Smooth muscle cell (in vitro differentiated cells): ENCODE measurements at regions not wholly inside any gene's neighbourhood (a gene's known extent, or its start where the extent isn't known, plus 50 kb on each side); places are given as distances from the start of the nearest gene placed in this dataset.
"Not testable (repeated sequence)": the region's sequence is repeated elsewhere in the genome, so short reads cannot be mapped to it uniquely, and the experiment has no call there.

ENCODE experiments used
- DNase-seq: peaks from one replicate; lab custom pipeline; 2025; ENCODE audit not compliant: unreplicated experiment; lab: John Stamatoyannopoulos, UW
- H2AFZ ChIP-seq: fragments of 200-600 bp; sonication (generic); 2 replicates; pipeline ENCODE4 v1.6.0; 2016; ENCODE audit warnings: antibody characterized with exemption, low read depth, mild to moderate bottlenecking
- H3F3A ChIP-seq: fragments of 200-600 bp; sonication (generic); 2 replicates; pipeline ENCODE4 v1.6.0; 2017; ENCODE audit warnings: antibody characterized with exemption, low read depth
- H3K27ac ChIP-seq: fragments of 200-600 bp; sonication (generic); 2 replicates; pipeline ENCODE4 v1.5.1; 2016; ENCODE audit warnings: low read depth, mild to moderate bottlenecking
- H3K27me3 ChIP-seq: fragments of 200-600 bp; sonication (generic); 2 replicates; pipeline ENCODE4 v1.6.1; 2016; ENCODE audit warnings: low read depth, mild to moderate bottlenecking
- H3K36me3 ChIP-seq: fragments of 200-600 bp; sonication (generic); 2 replicates; pipeline ENCODE4 v1.5.1; 2016; ENCODE audit warnings: low read depth
- H3K4me1 ChIP-seq: fragments of 200-600 bp; sonication (generic); 2 replicates; pipeline ENCODE4 v1.5.1; 2016; ENCODE audit warnings: low read depth
- H3K4me2 ChIP-seq: fragments of 200-600 bp; sonication (generic); 2 replicates; pipeline ENCODE4 v1.6.0; 2016; ENCODE audit warnings: mild to moderate bottlenecking
- H3K4me3 ChIP-seq: fragments of 200-600 bp; sonication (generic); 2 replicates; pipeline ENCODE4 v1.5.1; 2016; ENCODE audit warnings: mild to moderate bottlenecking
- H3K79me2 ChIP-seq: fragments of 200-600 bp; sonication (generic); 2 replicates; pipeline ENCODE4 v1.6.0; 2016; ENCODE audit warnings: low read depth, mild to moderate bottlenecking
- H3K9ac ChIP-seq: fragments of 200-600 bp; sonication (generic); 2 replicates; pipeline ENCODE4 v1.6.0; 2016; ENCODE audit warnings: low read depth
- H3K9me3 ChIP-seq: fragments of 200-600 bp; sonication (generic); replicated peaks from 2 replicates; pipeline ENCODE4 v1.5.1; 2016; ENCODE audit warnings: low read depth
- H4K20me1 ChIP-seq: fragments of 200-600 bp; sonication (generic); 2 replicates; pipeline ENCODE4 v1.6.0; 2016; ENCODE audit warnings: low read depth
- WGBS: methylation state at CpG from one replicate; pipeline ENCODE4 v1.1.7; 2016; ENCODE audit warnings: low lambda C conversion rate; 5-methylcytosine and 5-hydroxymethylcytosine counted together
- TF ChIP-seq, protein P1 (sequence below): fragments of 200-600 bp; sonication (generic); IDR thresholded peaks from 2 replicates; pipeline ENCODE4 v1.5.1; 2017; ENCODE audit warnings: borderline replicate concordance, mild to moderate bottlenecking, antibody characterized with exemption; ENCODE audit not compliant: insufficient read depth, poor library complexity, severe bottlenecking

DNA sequence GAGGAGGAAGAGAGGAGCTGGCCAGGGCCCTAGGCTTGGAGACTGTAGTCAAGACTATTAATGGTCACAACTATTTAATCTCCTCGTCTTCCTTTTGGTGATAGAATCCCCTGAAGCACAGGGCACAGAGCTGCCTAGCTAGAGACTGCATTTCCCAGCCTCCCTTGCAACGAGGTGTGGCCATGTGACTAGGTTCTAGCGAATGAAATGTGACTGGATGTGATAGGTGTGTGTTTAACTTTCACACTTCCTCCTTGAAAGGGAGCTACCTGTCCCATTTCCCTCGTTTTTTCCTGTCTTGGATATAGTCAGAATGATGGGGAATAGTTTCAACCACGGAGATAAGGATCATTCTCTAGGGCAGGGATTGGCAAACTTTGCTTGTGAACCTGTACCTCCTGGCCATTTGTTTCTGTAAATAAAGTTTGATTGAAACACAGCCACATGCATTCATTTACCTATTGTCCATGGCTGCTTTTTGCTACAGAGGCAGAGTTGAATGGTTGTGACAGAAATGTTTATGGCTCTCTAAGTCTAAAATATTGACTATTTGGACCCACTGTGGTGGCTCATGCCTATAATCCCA is 313.5 kb downstream of the MIAT start:
- H3K9me3 ChIP-seq = no peaks in the 10 kb centered on the region
- DNase-seq = no peak
- no peaks in the 10 kb centered on the region for H4K20me1 ChIP-seq
- TF ChIP-seq, protein P1, sequence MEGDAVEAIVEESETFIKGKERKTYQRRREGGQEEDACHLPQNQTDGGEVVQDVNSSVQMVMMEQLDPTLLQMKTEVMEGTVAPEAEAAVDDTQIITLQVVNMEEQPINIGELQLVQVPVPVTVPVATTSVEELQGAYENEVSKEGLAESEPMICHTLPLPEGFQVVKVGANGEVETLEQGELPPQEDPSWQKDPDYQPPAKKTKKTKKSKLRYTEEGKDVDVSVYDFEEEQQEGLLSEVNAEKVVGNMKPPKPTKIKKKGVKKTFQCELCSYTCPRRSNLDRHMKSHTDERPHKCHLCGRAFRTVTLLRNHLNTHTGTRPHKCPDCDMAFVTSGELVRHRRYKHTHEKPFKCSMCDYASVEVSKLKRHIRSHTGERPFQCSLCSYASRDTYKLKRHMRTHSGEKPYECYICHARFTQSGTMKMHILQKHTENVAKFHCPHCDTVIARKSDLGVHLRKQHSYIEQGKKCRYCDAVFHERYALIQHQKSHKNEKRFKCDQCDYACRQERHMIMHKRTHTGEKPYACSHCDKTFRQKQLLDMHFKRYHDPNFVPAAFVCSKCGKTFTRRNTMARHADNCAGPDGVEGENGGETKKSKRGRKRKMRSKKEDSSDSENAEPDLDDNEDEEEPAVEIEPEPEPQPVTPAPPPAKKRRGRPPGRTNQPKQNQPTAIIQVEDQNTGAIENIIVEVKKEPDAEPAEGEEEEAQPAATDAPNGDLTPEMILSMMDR = no peak
- no peaks in the 10 kb centered on the region for H3F3A ChIP-seq
- H3K9ac ChIP-seq = no peak overlapping the region
- H2AFZ ChIP-seq = no peak overlapping the region
- H3K4me2 ChIP-seq = no peak overlapping the region
- H3K27ac ChIP-seq = no peak overlapping the region
- H3K79me2 ChIP-seq = no peaks in the 10 kb centered on the region
- peaks cover 10% of the 10 kb centered on the region for H3K4me1 ChIP-seq
- H3K27me3 ChIP-seq = peaks cover 34% of the 10 kb centered on the region
- H3K36me3 ChIP-seq = no peaks in the 10 kb centered on the region
- WGBS = 32% methylated on average over 5 of the region's 5 CpGs
- no peak overlapping the region for H3K4me3 ChIP-seq

DNA sequence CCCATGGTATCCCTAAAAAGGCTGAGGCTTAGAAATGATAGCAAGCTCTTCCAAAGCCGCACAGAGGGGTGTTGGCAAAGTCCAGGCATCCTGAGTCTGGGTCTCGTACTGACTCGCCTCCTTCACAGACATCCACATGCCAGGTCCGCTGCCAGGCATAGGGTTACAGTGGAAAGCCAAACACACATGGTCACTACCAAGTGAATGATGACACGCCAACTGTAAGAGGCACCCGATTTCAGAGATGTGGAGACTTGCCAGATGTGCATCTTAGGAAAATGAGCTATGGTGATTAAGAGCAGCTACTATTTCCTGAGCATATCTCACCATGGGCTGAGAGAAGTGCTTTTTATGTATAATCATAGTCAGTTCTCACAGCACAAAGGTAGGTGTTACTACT is 314.9 kb downstream of the MIAT start:
- Histone ChIP-seq H3K9me3 (no peaks in the 10 kb centered on the region), H3K36me3 (no peaks in the 10 kb centered on the region), H3K79me2 (no peaks in the 10 kb centered on the region), H3K4me2 (no peak overlapping the region), H3K9ac (no peak overlapping the region), H4K20me1 (no peaks in the 10 kb centered on the region), H3K27me3 (peaks cover 43% of the 10 kb centered on the region), H3F3A (no peaks in the 10 kb centered on the region), H3K4me1 (peaks cover 10% of the 10 kb centered on the region), H3K4me3 (no peak overlapping the region), H2AFZ (no peak overlapping the region), H3K27ac (no peak overlapping the region)
- TF ChIP-seq, protein P1 = no peak
- DNase-seq = no peak
- WGBS = 82% methylated on average over 6 of the region's 6 CpGs

DNA sequence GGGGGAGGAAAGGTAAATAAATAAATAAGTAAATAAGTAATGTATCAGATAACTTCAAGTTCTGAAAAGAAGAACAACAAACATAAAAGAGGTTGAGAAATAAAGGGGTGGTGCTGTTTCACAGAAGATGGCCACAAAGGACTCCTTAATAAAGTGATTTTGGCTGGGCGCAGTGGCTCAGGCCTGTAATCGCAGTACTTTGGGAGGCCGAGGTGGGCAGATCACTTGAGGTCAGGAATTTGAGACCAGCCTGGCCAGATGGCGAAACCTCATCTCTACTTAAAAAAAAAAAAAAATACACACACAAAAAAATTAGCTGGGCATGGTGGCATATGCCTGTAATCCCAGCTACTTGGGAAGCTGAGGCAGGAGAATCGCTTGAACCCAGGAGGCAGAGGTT is 315.5 kb downstream of the MIAT start:
- H2AFZ ChIP-seq, H3K9me3 ChIP-seq, H3K36me3 ChIP-seq, H3F3A ChIP-seq, H4K20me1 ChIP-seq, H3K9ac ChIP-seq, H3K27ac ChIP-seq, H3K4me2 ChIP-seq, DNase-seq, H3K4me3 ChIP-seq, H3K79me2 ChIP-seq, H3K4me1 ChIP-seq: not testable (repeated sequence)
- WGBS = 95% methylated on average over 5 of the region's 5 CpGs
- peaks cover 44% of the 10 kb centered on the region for H3K27me3 ChIP-seq

DNA sequence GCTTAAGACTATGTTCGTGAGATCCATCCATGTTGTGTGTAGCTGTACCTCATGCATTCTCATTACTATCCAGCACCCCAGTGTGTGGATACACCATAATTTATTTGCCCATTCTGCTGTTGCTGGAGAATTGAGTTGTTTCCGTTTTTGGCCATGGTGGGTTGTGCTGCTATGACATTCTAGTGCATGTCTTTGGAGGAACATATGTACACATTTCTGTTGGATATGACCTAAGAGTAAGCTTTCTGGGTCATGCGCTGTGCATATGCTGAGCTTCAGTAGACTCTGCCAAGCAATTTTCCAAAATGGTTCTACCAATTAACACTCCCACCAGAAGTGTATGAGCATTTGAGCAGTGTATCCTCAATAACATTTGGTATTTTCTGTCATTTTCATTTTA is 316.6 kb downstream of the MIAT start:
- Histone ChIP-seq H3F3A (no peaks in the 10 kb centered on the region), H3K27me3 (peaks cover 39% of the 10 kb centered on the region), H3K4me3 (no peak overlapping the region), H3K4me2 (no peak overlapping the region), H3K9ac (no peak overlapping the region), H3K79me2 (no peaks in the 10 kb centered on the region), H2AFZ (no peak overlapping the region), H4K20me1 (no peaks in the 10 kb centered on the region), H3K27ac (no peak overlapping the region), H3K36me3 (no peaks in the 10 kb centered on the region), H3K9me3 (no peaks in the 10 kb centered on the region), H3K4me1 (peaks cover 10% of the 10 kb centered on the region)
- TF ChIP-seq, protein P1 = no peak
- no peak for DNase-seq
- WGBS = 92% methylated on average over 3 of the region's 3 CpGs
